ENCODE measurements at regions not wholly inside any gene's neighbourhood (a gene's known extent, or its start where the extent isn't known, plus 50 kb on each side); places are given as distances from the start of the nearest gene placed in this dataset.

DNA sequence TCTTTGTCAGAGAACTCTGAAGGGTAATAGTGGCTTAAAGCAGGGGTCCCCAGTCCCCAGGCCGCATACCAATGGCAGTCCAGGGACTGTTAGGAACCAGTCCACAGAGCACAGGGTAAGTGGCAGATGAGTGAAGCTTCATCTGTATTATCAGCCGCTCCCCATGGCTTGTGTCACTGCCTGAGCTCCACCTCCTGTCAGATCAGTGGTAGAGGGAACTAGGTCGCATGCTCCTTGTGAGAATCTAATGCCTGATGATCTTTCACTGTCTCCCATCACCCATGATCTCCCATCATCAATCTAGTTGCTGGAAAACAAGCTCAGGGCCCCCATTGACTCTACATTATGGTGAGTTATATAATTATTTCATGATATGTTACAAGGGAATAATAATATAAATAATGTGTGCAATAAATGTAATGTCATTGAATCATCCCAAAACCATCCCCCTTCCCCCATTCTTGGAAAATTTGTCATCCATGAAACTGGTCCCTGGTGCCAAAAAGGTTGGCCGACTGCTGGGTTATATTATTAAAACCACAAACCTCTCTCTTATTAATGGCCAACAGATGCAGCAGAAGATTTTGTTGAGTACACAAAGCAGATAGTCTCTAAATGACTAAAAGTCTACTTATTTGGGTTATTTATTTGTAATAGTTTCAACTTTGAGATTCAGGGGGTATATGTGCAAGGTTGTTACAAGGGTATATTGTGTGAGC is 782.7 kb downstream of the CDH11 start:
- no peak overlapping the region for H3K4me2 ChIP-seq (ENCODE audit: low read length)
- no peaks in the 10 kb centered on the region for H3K36me3 ChIP-seq (ENCODE audit: control insufficient read depth, low read length)
- H3K79me2 ChIP-seq (ENCODE audit: control insufficient read depth, low read length), result no peaks in the 10 kb centered on the region

DNA sequence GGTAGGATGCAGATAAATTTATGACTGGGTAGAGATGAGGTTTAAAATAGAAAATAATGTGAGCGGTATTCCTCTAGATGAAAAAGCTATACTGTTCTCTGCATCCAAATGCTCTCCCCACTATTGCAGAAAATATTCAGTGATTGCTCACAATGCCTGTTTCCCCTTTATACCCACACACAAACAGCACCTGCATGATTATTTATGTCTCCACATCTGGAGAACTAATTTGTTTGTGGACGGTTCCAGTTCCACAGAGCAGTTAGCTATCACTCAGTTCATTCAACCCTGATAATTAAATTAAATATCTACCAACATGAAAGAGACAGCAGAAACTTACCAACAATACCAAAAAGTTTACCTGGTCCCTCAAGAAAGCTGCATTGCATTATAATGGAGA is 800.0 kb downstream of the CDH11 start:
- no peaks in the 10 kb centered on the region for H3K9me2 ChIP-seq (replicated peaks; ENCODE audit: control insufficient read depth, low read length)
- H3K27me3 ChIP-seq (ENCODE audit: control insufficient read depth, low read length), result no peaks in the 10 kb centered on the region
- H3K4me2 ChIP-seq (ENCODE audit: low read length), result peak overlapping the region; percentile 67
- peaks cover 65% of the 10 kb centered on the region for H3K4me1 ChIP-seq (ENCODE audit: control insufficient read depth, low read length)
- no peaks in the 10 kb centered on the region for H3K79me2 ChIP-seq (ENCODE audit: control insufficient read depth, low read length)
- TF ChIP-seq EZH2phosphoT487 (IDR thresholded peaks at IDR 0.05; ENCODE audit: borderline replicate concordance, low read length), result no peak
- TF ChIP-seq, protein P1, sequence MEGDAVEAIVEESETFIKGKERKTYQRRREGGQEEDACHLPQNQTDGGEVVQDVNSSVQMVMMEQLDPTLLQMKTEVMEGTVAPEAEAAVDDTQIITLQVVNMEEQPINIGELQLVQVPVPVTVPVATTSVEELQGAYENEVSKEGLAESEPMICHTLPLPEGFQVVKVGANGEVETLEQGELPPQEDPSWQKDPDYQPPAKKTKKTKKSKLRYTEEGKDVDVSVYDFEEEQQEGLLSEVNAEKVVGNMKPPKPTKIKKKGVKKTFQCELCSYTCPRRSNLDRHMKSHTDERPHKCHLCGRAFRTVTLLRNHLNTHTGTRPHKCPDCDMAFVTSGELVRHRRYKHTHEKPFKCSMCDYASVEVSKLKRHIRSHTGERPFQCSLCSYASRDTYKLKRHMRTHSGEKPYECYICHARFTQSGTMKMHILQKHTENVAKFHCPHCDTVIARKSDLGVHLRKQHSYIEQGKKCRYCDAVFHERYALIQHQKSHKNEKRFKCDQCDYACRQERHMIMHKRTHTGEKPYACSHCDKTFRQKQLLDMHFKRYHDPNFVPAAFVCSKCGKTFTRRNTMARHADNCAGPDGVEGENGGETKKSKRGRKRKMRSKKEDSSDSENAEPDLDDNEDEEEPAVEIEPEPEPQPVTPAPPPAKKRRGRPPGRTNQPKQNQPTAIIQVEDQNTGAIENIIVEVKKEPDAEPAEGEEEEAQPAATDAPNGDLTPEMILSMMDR (IDR thresholded peaks at IDR 0.05; ENCODE audit: low read depth, low read length, poor library complexity, severe bottlenecking), result no peak
- H3K9me3 ChIP-seq (ENCODE audit: control insufficient read depth, insufficient read depth, low read length), result peaks cover 62% of the 10 kb centered on the region
- H3K27ac ChIP-seq (ENCODE audit: low read depth, low read length), result peak overlapping the region; percentile 93
- H3K4me3 ChIP-seq (ENCODE audit: low read length), result peak overlapping the region; percentile 38
- no peaks in the 10 kb centered on the region for H4K20me1 ChIP-seq (ENCODE audit: control insufficient read depth, insufficient read depth, low read depth, low read length)
- H3K36me3 ChIP-seq (ENCODE audit: control insufficient read depth, low read length), result peaks cover 77% of the 10 kb centered on the region
- H3F3A ChIP-seq (ENCODE audit: control insufficient read depth, insufficient read depth), result peaks cover 21% of the 10 kb centered on the region

More for the DNA sequence above, 782.7 kb downstream of the CDH11 start:
- no peaks in the 10 kb centered on the region for H3K27me3 ChIP-seq (ENCODE audit: control insufficient read depth, low read length)
- H3K27ac ChIP-seq (ENCODE audit: low read depth, low read length), result no peak overlapping the region
- TF ChIP-seq, protein P1 (IDR thresholded peaks at IDR 0.05; ENCODE audit: low read depth, low read length, poor library complexity, severe bottlenecking), result no peak
- TF ChIP-seq EZH2phosphoT487 (IDR thresholded peaks at IDR 0.05; ENCODE audit: borderline replicate concordance, low read length), result no peak
- peaks cover 10% of the 10 kb centered on the region for H3K4me1 ChIP-seq (ENCODE audit: control insufficient read depth, low read length)
- no peaks in the 10 kb centered on the region for H3F3A ChIP-seq (ENCODE audit: control insufficient read depth, insufficient read depth)
- no peak overlapping the region for H3K4me3 ChIP-seq (ENCODE audit: low read length)
- no peaks in the 10 kb centered on the region for H4K20me1 ChIP-seq (ENCODE audit: control insufficient read depth, insufficient read depth, low read depth, low read length)
- no peaks in the 10 kb centered on the region for H3K9me2 ChIP-seq (replicated peaks; ENCODE audit: control insufficient read depth, low read length)
- H3K9me3 ChIP-seq (ENCODE audit: control insufficient read depth, insufficient read depth, low read length), result peaks cover 16% of the 10 kb centered on the region; the same call in 1 of the 2 replicates

DNA sequence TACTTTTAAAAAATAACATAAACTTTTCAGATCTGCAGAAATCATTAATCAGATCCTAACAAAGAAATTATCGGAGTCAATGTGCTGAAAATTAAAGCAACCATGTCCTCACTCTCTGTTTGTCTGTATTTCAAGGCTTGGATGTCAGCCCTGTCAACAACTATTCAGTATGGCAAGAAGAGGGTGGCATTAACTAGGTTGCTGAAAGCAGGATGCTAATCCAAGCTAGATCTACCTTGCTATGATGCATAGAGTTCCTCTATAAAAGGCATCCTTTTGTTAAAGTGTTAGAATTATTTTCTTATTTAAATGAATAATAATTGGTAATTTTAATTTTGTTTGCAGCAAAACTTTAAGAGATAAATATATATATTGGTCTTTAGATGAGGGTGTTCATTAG is 800.8 kb downstream of the CDH11 start:
- no peaks in the 10 kb centered on the region for H3K27me3 ChIP-seq (ENCODE audit: control insufficient read depth, low read length)
- H3K9me2 ChIP-seq (replicated peaks; ENCODE audit: control insufficient read depth, low read length), result no peaks in the 10 kb centered on the region
- H3K79me2 ChIP-seq (ENCODE audit: control insufficient read depth, low read length), result no peaks in the 10 kb centered on the region
- H3K4me3 ChIP-seq (ENCODE audit: low read length), result peak overlapping the region; percentile 38
- peaks cover 72% of the 10 kb centered on the region for H3K4me1 ChIP-seq (ENCODE audit: control insufficient read depth, low read length)
- H3K9me3 ChIP-seq (ENCODE audit: control insufficient read depth, insufficient read depth, low read length), result peaks cover 59% of the 10 kb centered on the region
- H3K36me3 ChIP-seq (ENCODE audit: control insufficient read depth, low read length), result peaks cover 80% of the 10 kb centered on the region
- peaks cover 27% of the 10 kb centered on the region for H3F3A ChIP-seq (ENCODE audit: control insufficient read depth, insufficient read depth)
- H4K20me1 ChIP-seq (ENCODE audit: control insufficient read depth, insufficient read depth, low read depth, low read length), result no peaks in the 10 kb centered on the region
- peak overlapping the region; percentile 67 for H3K4me2 ChIP-seq (ENCODE audit: low read length)
- TF ChIP-seq, protein P1 (IDR thresholded peaks at IDR 0.05; ENCODE audit: low read depth, low read length, poor library complexity, severe bottlenecking), result no peak
- TF ChIP-seq EZH2phosphoT487 (IDR thresholded peaks at IDR 0.05; ENCODE audit: borderline replicate concordance, low read length), result no peak
- H3K27ac ChIP-seq (ENCODE audit: low read depth, low read length), result peak overlapping the region; percentile 93

Data from DOHH2 (cell line).